ENCODE measurements at regions not wholly inside any gene's neighbourhood (a gene's known extent, or its start where the extent isn't known, plus 50 kb on each side); places are given as distances from the start of the nearest gene placed in this dataset.
"Not testable (repeated sequence)": the region's sequence is repeated elsewhere in the genome, so short reads cannot be mapped to it uniquely, and the experiment has no call there.

- DNase-seq, result no peak
These were observed 192.7 kb upstream of the TFAP2D start for GRCh38 chr6:50520326-50521266.

DNA sequence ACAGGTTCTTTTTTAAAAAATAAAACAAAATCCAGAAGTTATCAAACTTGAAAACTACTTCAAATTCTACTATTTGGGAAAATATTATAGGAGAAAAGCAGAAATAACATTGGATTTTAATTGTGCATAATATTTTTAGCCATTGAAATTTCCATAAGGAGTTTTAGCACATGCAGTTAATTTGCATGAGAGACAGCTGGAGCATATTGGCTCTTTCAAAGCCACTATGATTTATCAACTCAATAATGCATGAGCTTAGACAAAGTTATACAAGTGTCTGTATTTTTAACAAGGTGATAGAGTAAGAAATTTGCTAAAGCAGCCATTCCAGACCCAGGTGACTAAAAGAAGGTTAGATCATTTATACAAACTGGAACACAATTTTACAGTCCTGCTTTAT is 189.0 kb upstream of the TFAP2D start:
- no peak for DNase-seq

GRCh38 chr6:50527985-50528384 is 185.3 kb upstream of the TFAP2D start:
- DNase-seq, result no peak

GRCh38 chr6:50539447-50539846 is 173.9 kb upstream of the TFAP2D start:
- no peak for DNase-seq

DNA sequence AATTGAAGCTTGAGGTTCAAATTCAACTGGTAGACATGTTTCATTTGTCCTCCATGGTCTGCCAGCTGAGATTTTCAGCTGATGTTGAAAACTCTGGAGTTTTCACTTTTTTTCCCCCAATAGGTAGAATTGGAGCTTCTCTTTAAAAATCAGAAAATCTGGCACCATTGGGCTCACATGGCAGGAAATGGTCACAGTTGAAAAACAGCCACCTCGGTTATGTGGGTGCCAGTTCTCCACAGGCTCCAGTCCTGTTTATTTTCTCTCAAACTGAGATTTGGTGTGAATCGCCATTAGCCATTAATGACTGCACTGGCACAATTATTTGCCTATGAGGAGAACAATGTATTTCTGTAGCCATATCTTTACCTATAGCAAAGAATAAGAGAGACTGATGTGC is 171.4 kb upstream of the TFAP2D start:
- DNase-seq, result no peak

- DNase-seq, result no peak
These were observed 169.7 kb upstream of the TFAP2D start for GRCh38 chr6:50543666-50544065.

DNA sequence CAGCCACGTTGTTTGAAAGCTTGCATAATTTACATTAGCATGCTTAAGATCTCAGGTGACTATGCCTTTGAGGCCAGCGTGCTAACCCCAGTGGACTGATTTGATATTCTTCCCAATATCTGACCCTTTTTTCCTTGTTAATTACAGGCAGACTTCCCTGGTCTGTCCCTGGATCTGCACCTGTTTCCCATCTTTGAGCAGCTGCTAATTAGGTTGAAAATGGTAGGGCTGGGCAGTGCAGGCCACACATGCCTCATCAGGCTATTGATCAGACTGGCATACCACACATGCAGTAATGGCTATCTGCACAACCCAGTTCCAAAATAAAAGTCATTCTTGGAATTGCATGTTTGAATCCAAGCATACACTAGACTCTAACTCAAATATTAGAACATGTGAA is 164.3 kb upstream of the TFAP2D start:
- no peak for DNase-seq

DNA sequence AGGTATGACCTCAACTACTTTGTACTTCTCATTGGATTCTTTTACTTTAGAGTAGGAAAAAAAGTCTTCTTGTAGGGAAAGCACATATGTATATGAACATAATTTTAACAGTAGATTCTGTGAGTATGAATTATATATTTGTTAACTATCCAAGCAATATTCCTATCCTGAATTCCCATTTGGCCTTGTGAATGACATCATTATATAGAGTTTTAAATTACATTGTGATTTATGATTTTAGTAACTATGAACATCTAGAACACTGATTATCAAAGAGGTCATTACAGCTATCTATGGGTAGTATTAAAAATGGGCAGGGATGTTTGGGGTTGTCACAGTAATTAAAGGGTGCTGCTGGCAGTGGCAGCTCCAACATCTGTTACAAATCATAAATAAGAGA is 163.9 kb upstream of the TFAP2D start:
- no peak for DNase-seq

DNA sequence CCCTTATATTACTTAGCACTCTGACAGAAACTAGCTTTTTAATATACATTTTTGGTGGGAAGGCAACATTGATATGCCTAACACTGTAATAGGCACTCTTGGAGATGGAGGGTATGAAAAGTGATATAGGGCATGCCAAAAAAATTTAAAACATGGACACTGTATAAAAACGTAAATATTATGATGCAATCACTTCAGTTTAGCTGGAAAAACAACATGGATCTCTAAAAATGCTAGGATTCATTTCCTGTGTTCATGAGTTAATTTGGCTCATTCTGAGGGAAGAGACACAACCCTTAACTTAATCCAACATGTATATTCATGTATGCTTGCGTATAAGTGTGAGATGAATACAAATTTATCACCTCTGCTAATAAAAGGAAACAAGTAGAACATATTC is 157.3 kb upstream of the TFAP2D start:
- no peak for DNase-seq

GRCh38 chr6:50565004-50565403 is 148.3 kb upstream of the TFAP2D start:
- DNase-seq, result no peak

DNA sequence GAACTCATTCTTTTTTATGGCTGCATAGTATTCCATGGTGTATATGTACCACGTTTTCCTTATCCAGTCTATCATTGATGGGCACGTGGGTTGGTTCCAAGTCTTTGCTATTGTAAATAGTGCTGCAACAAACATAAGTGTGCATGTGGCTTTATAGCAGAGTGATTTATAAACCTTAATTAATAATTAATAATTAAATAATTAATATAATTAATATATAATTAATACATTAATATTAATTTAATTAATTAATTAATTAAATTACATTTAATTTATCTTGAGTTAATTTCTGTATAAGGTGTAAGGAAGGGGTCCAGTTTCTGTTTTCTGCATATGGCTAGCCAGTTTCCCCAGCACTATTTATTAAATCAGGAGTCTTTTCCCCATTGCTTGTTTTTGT is 142.1 kb upstream of the TFAP2D start:
- DNase-seq, result not testable (repeated sequence)

GRCh38 chr6:50585441-50586330 is 127.6 kb upstream of the TFAP2D start:
- no peak for DNase-seq

- no peak for DNase-seq
These were observed 127.0 kb upstream of the TFAP2D start for GRCh38 chr6:50586331-50586675.

- DNase-seq, result no peak
These were observed 123.4 kb upstream of the TFAP2D start for GRCh38 chr6:50589751-50590470.

DNA sequence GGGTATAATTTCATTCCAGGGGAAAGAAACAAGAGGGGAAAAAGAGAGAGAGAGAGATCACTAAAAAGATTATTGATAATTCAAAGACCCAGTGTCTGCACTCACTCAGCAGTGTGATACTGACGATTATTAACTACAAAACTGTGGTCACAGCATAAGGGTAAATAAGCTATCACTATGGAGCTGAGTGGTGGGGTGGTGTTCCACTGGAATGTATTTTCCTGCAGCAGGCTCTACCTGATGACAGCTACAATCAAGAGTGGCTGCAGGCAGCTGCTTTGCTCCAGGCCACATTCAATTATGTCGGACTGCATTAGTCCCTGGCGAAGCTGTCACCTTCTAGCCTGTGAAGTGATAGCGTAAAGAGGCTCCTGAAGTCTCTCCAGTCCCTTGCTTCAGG is 122.2 kb upstream of the TFAP2D start:
- no peak for DNase-seq

GRCh38 chr6:50600280-50600679 is 113.0 kb upstream of the TFAP2D start:
- DNase-seq, result no peak

DNA sequence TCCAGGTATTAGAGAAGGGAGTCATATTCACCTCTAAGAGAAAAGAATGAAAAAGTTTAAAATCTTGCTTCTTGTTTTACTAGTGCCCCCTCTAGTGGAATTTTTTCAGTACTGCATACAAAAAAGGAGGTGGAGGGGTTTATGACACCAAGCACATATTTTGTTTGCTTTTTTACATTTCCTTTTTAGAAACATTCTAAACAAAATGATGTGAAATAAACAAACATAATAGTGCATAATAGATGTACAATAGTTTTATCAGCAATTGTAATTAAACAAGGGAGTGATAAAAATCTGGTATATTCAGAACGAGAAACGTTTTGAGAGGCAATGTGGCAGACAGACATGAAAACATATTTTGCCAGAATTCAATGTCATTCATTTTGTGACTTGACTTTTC is 111.0 kb upstream of the TFAP2D start:
- peak; percentile 28 for DNase-seq

GRCh38 chr6:50608421-50608820 is 104.9 kb upstream of the TFAP2D start:
- peak; percentile 0 for DNase-seq

DNA sequence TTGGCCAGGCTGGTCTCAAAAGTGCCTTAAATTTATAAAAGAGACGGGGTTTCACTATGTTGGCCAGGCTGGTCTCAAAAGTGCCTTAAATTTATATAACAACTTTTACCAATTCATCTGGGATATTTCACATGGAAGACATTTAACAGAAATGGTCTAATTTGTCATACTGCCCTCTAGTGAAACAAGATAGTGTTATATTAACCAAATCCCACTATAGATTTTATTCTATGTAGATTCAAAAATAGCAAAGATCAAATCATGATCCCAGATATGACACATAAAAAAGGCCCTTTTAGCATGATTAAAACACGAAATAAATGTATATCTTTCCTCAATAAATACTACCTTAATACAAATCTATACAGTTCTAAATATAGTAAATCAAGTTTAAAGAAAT is 102.8 kb upstream of the TFAP2D start:
- no peak for DNase-seq

DNA sequence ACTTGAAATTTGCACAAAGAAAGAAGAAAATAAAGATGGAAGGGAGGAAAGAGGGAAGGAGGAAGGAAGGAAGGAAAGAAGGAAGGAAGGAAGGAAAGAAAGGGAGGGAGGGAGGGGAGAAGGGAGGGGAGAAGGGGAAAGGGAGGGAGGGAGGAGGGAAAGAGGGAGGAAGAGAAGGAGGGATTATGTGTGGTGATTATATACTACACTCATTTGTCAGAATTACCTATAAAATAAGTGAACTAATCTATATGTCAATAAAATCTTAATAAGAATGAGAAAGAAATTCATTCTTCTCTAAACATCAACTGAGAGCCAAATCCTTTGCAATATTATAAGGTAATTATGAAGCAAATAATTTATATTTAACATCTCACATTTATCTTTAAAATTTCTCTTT is 77.9 kb upstream of the TFAP2D start:
- DNase-seq, result no peak

GRCh38 chr6:50637267-50637666 is 76.1 kb upstream of the TFAP2D start:
- DNase-seq, result no peak

GRCh38 chr6:50649086-50649485 is 64.2 kb upstream of the TFAP2D start:
- no peak for DNase-seq

DNA sequence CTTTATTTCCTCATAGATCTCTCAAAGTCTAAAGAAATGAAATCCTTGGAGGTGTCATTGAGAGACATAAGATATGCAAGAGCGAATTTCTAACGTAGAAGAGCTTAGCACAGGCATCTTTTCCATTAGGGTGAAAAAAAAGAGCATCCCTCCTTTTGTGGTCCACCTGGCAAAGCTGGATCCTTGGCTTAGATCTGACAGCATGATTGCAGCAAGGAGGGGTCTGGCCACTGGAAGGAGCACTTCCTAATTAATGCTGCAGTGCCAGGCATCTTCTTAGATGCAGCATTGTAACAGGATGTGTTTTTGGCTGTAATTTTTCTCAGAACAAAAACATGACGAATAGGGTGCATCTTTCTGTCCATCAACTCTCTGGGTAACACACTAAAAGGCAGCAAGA is 60.1 kb upstream of the TFAP2D start:
- no peak for DNase-seq

Measured in NCI-H774 (cell line).